Activated CD8-positive, alpha-beta memory T cell treated with anti-CD3 and anti-CD28 coated beads, Interleukin-2, amount 10 ng/mL, durations not matched to agents 7 days and 5 days (primary cell): ENCODE measurements at regions not wholly inside any gene's neighbourhood (a gene's known extent, or its start where the extent isn't known, plus 50 kb on each side); places are given as distances from the start of the nearest gene placed in this dataset.
"Not testable (repeated sequence)": the region's sequence is repeated elsewhere in the genome, so short reads cannot be mapped to it uniquely, and the experiment has no call there.

Experiments
- ATAC-seq: fragments of 150-1000 bp; cut with Tn5 transposase; one replicate; pipeline ENCODE4 v1.10.0; 2021; ENCODE audit warnings: moderate library complexity
- CTCF ChIA-PET: fragments of 350-600 bp; sonication (Branson Sonifier 250); formaldehyde crosslinking; loops from one replicate; lab custom pipeline; 2021; ENCODE audit warnings: antibody characterized with exemption; lab: Charles Lee
- DNase-seq: peaks from one replicate; pipeline ENCODE4 v3.0.0-alpha.2; 2020
- H3K27ac Mint-ChIP-seq: one replicate; pipeline ENCODE4 v1.8.0; 2021; ENCODE audit warnings: mild to moderate bottlenecking, mixed read lengths
- H3K27me3 Mint-ChIP-seq: one replicate; pipeline ENCODE4 v1.8.0; 2021; ENCODE audit warnings: mixed read lengths
- H3K36me3 Mint-ChIP-seq: one replicate; pipeline ENCODE4 v1.8.0; 2021; ENCODE audit warnings: mild to moderate bottlenecking, mixed read lengths
- H3K4me1 Mint-ChIP-seq: one replicate; pipeline ENCODE4 v1.8.0; 2021; ENCODE audit warnings: mixed read lengths
- H3K4me3 Mint-ChIP-seq: one replicate; pipeline ENCODE4 v1.8.0; 2021; ENCODE audit warnings: mild to moderate bottlenecking, moderate library complexity, mixed read lengths
- H3K9me3 Mint-ChIP-seq: one replicate; pipeline ENCODE4 v1.8.0; 2022; ENCODE audit warnings: low read depth, mixed read lengths

DNA sequence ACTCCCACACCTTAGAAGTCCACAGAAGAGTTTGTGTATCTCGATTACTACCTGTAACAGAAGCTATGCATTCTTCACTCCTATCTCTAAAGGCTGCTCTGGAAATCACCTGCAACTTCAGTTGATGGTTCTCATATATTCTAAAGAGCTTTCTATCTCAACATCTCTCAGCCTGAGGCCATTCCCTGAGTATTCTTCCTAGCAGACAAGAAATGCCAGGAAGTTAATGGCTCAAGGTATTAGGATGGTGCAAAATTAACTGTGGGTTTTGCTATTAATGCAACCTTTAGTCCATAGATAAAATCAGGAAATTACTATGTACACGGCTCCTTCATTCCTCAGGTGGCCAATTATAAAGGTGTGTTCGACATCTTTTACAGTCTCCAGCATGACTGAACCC, 290.1 kb downstream of the ZNF716 start:
- ATAC-seq, H3K9me3 Mint-ChIP-seq, H3K27me3 Mint-ChIP-seq, CTCF ChIA-PET, H3K27ac Mint-ChIP-seq, DNase-seq, H3K4me3 Mint-ChIP-seq, H3K36me3 Mint-ChIP-seq, H3K4me1 Mint-ChIP-seq: not testable (repeated sequence)

DNA sequence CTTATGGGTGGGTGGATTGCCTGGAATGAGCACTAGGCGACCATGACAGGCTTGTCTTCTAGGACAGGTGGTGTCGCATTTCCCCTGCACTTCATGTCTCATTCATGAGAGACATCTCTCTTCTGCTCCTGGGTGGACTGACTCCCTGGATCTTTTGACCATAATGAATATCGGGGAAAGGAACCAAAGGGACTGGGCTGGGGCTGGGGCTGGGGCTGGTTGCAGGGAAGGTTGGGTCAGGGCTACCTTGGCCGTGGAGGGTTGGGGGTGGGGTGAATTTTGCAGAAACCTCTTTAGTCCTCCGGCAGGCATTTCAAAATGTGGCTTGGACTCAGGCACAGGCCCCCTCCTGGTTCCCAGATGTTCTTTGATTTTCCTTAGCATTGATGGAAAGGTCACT, 319.2 kb downstream of the ZNF716 start:
- peaks cover 22% of the 10 kb centered on the region for H3K9me3 Mint-ChIP-seq
- no peak overlapping the region for H3K4me3 Mint-ChIP-seq
- H3K4me1 Mint-ChIP-seq: no peaks in the 10 kb centered on the region
- peaks cover 3% of the 10 kb centered on the region for H3K36me3 Mint-ChIP-seq
- H3K27me3 Mint-ChIP-seq: no peaks in the 10 kb centered on the region
- CTCF ChIA-PET: no interaction called here
- DNase-seq: no peak
- H3K27ac Mint-ChIP-seq: no peak overlapping the region
- ATAC-seq: no peak

DNA sequence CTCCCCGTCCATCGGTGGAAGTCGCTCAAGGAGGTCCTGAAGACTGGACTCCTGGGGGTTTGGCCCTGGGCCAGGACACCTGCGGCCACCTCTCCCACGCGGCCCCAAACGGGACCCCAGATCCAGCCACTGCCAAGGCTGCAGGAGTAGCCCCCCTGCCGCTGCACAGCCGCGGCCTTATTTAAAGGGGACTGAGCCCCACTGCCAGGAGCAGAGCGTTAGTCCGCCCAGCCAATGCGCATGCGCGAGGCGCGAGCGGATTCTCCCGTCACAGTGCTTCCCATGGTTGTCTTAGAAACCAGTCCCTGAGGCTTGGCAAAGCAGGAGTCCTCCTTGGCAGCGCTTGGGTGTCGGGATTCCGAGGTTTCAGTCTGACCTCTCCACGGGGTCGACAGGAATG, 320.0 kb downstream of the ZNF716 start:
- ATAC-seq (no peak), DNase-seq (no peak)
- CTCF ChIA-PET: no interaction called here
- H3K27ac Mint-ChIP-seq: no peak overlapping the region
- H3K27me3 Mint-ChIP-seq: no peaks in the 10 kb centered on the region
- peaks cover 22% of the 10 kb centered on the region for H3K9me3 Mint-ChIP-seq
- H3K4me3 Mint-ChIP-seq: no peak overlapping the region
- H3K4me1 Mint-ChIP-seq: no peaks in the 10 kb centered on the region
- peaks cover 3% of the 10 kb centered on the region for H3K36me3 Mint-ChIP-seq

DNA sequence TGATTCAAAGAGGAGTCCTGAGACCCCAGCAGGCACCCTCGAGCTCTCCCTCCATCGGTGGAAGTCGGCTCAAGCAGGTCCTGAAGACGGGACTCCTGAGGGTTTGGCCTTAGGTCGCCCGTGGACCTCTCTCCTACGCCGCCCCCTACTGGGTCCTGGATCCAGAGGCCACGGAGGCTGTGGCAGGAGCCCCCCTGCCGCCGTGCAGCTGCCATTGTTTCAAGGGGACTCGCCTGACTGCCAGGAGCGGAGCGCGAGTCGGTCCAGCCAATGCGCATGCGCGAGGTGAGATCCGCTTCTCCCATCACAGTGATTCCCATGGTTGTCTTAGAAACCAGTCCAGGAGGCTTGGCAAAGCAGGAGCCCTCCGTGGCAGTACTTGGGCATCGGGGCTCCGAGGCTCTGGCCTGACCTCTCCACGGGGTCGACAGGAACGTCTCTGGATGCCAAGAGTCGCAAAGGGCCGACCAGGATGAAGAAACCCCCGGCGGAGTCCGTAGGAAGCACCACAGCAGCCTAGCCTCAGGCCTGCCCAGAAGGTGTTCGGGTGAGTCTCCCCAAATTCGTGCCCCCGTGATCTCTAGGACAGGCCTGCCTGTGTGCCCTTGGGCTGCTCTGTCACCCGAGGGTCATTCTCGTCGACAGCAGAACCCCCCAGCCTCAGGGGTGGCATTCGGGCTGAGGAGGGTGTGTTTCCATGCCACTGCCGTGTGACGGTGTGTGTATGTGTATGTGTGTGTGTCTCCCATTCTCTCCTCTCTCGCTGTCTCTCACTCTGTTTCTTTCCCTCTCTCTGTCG, 322.3 kb downstream of the ZNF716 start:
- H3K36me3 Mint-ChIP-seq: peaks cover 3% of the 10 kb centered on the region
- H3K4me3 Mint-ChIP-seq: no peak overlapping the region
- H3K27ac Mint-ChIP-seq: no peak overlapping the region
- no peaks in the 10 kb centered on the region for H3K4me1 Mint-ChIP-seq
- H3K27me3 Mint-ChIP-seq: no peaks in the 10 kb centered on the region
- H3K9me3 Mint-ChIP-seq: peaks cover 27% of the 10 kb centered on the region
- DNase-seq: no peak
- CTCF ChIA-PET: no interaction called here
- ATAC-seq: no peak

DNA sequence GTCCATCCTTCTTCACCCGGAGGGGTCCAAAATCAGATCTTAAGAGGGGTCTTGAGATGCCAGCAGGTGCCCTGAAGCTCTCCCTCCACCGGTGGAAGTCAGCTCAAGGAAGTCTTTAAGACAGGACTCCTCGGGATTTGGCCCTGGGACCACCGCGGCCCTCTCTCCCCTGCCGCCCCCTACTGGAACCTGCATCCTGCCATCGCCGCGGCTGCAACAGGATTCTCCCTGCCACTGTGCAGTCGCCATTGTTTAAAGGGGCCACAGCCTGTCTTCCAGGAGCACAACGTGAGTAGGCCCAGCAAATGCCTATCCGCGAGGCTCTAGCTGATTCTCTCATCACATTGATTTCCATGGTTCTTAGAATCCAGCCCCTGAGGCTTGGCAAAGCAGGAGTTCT, 324.3 kb downstream of the ZNF716 start:
- Mint-ChIP-seq H3K36me3 (peaks cover 3% of the 10 kb centered on the region), H3K27ac (no peak overlapping the region)
- CTCF ChIA-PET: no interaction called here

DNA sequence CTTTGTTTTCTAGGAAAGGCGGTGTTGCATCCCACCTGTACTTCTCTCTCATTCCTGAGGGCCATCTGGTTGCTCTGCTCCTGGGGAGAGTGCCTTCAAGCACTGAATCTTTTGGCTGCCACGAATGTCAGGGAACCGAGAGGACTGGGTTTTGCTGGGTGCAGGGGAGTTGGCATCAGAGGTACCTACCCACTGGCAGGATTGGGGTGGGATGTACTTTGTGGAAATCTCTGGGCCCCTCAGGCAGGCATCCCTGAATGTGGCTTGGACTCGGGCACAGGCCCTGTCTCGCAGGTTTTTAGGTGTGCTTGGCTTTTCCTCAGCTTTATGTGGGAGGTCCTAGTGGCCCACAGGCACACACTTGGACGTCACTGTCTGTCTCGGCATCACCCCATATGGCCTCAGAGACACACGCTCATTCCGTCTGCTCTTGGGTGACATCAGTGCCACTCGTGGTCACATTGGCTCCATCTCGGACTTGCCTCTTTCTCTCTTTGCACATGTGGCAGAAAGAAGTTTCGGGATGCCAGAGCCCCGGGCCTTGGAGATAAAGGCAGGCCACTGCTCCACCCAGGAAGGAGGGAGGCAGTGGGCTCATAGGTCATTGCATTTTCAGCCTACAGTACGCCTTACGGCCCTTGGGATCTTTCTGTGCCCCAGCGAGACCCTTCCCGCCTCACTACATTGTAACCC, 325.6 kb downstream of the ZNF716 start:
- Mint-ChIP-seq H3K27ac (no peak overlapping the region), H3K9me3 (peaks cover 31% of the 10 kb centered on the region), H3K4me3 (no peak overlapping the region), H3K27me3 (no peaks in the 10 kb centered on the region), H3K4me1 (no peaks in the 10 kb centered on the region), H3K36me3 (peaks cover 2% of the 10 kb centered on the region)
- ATAC-seq (no peak), DNase-seq (no peak)
- CTCF ChIA-PET: no interaction called here

More for the DNA sequence above, 324.3 kb downstream of the ZNF716 start:
- peaks cover 29% of the 10 kb centered on the region for H3K9me3 Mint-ChIP-seq
- DNase-seq (no peak), ATAC-seq (no peak)
- no peaks in the 10 kb centered on the region for H3K27me3 Mint-ChIP-seq
- H3K4me1 Mint-ChIP-seq: no peaks in the 10 kb centered on the region
- H3K4me3 Mint-ChIP-seq: no peak overlapping the region

DNA sequence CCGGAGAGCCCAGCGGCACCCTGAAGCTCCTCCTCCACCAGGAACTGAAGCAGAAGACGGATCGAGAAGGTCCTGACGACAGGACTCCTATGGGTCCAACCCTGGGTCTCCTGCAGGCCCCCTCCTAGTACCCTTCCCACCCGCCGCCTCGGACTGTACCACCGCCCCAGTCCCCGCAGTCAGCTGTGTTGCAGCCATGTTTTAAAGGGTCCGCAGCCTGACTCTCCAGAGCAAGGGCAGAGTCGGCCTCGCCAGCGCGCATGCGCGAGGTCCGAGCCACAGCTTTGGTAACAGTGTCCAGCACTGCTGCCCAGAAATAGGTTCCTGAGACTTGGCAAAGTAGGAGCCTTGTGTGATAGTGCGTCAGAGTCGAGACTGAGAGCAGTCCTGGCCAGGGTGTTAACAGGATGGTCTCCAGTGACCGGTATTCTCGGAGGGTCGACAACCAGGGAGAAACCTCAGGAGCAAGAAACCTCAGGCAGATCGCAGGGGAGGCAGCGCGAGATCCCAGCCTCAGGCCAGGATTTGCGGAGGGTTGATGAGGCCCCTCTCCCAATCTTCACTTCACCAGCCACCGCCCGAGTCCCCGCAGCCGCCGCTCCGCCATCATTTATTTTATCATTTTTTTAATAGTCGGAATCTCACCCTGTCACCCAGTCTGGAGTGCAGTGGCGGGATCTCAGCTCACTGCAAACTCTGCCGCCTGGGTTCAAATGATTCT, 326.3 kb downstream of the ZNF716 start:
- CTCF ChIA-PET, DNase-seq, ATAC-seq, H3K4me1 Mint-ChIP-seq, H3K27ac Mint-ChIP-seq, H3K36me3 Mint-ChIP-seq, H3K27me3 Mint-ChIP-seq, H3K4me3 Mint-ChIP-seq: not testable (repeated sequence)
- peaks cover 26% of the 10 kb centered on the region for H3K9me3 Mint-ChIP-seq

DNA sequence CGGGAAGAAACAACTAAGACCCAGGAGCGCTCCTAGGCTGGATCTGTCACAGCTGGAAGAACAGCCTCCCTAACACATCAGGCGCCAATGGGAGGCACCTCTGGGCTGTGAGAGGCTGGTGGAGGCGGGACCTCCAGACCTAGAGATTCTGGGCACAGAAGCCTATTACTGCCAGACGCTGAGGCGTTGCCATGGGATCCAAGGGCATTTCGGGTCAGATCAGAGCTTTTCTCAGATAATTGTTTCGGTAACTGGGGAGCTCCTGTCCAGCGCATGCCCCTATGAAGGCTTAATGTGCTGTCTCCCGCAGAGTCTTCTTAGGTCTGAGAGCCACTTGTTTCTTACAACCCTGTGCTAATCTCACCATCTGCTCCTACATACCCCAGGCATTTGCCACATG, 339.2 kb downstream of the ZNF716 start:
- CTCF ChIA-PET: no interaction called here
- no peak for DNase-seq
- H3K4me3 Mint-ChIP-seq: no peak overlapping the region

DNA sequence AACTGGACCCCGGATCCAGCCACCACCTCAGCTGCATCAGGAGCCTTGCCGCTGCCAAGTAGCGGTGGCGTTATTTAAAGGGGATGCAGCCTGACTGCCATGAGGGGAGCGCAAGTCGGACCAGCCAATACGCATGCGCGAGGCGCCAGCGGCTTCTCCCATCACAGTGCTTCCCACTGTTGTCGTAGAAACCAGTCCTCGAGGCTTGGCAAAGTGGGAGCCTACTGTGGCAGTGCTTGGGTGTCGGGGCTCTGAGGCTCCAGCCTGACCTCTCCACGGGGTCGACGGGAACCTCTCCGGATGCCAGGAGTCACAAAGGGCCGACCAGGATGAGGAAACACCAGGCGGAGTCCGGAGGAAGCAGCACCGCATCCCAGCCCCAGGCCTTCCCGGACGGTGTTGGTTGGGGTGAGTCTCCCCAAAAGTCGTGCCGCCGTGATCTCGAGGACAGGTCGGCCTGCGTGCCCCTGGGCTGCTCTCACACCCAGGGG, 369.6 kb downstream of the ZNF716 start:
- DNase-seq (no peak), ATAC-seq (no peak)
- Mint-ChIP-seq H3K4me3 (no peak overlapping the region), H3K9me3 (peaks cover 17% of the 10 kb centered on the region), H3K36me3 (peaks cover 4% of the 10 kb centered on the region), H3K4me1 (no peaks in the 10 kb centered on the region), H3K27ac (no peak overlapping the region), H3K27me3 (no peaks in the 10 kb centered on the region)
- CTCF ChIA-PET: no interaction called here

More for the DNA sequence above, 339.2 kb downstream of the ZNF716 start:
- Mint-ChIP-seq H3K27me3 (no peaks in the 10 kb centered on the region), H3K36me3 (no peaks in the 10 kb centered on the region), H3K27ac (no peak overlapping the region), H3K9me3 (peaks cover 4% of the 10 kb centered on the region), H3K4me1 (no peaks in the 10 kb centered on the region)
- ATAC-seq: no peak

DNA sequence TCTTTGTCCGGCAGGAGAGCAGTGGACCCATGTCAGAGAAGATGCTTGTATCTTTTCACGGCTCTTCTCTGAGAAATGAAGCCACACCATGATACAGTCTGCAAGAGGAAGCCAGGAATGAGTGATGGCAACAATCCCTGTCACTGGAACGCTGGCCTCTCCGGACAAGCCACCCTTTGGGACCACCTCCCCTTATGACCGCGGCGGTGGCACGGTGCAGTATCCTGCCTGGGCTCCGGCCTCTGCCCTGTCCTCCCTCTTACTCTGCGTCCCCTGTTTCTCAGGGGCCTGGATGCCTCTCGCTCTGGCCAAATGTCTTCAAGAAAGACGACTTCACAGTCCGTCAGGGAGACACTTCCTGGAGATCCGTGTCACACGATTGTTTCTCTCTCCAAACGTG, 370.5 kb downstream of the ZNF716 start:
- no peak for DNase-seq
- ATAC-seq: no peak
- Mint-ChIP-seq H3K27me3 (no peaks in the 10 kb centered on the region), H3K27ac (no peak overlapping the region), H3K4me1 (no peaks in the 10 kb centered on the region), H3K36me3 (peaks cover 4% of the 10 kb centered on the region), H3K4me3 (no peak overlapping the region), H3K9me3 (peaks cover 17% of the 10 kb centered on the region)
- CTCF ChIA-PET: no interaction called here

DNA sequence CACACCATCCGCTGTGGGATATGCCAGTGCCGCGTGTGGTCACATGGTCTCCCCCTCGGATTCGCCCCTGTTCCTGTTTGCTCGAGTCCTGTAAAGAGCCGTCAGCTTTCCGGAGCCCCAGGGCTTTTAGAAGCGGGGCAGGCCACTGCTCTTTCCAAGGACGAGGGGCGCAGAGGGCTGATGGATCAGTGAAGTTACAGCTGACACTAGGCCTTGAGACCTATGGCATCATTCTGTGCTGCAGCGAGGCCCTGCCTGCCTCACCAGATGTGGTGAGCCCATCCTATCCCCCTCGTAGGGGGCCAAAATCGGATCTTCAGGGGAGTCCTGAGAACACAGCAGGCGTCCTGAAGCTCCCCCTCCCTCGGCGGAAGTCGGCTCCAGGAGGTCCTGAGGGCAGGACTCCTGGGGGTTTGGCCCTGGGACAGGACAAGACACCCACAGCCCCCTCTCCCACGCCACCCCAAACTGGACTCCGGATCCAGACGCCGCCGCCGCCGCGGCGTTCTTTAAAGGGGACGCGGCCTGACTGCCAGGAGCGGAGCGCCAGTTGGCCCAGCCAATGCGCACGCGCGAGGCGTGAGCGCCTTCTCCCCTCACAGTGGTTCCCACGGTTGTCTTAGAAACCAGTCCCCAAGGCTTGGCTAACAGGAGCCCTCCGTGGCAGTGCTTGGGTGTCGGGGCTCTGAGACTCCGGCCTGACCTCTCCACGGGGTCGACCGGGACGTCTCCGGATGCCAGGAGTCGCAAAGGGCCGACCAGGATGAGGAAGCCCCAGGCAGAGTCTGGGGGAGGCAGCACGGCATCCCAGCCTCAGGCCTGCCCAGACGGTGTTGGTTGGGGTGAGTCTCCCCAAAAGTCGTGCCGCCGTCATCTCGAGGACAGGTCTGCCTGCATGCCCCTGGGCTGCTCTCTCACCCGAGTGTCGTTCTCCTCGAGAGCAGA, 371.7 kb downstream of the ZNF716 start:
- Mint-ChIP-seq H3K27ac (no peak overlapping the region), H3K27me3 (no peaks in the 10 kb centered on the region), H3K4me3 (no peak overlapping the region), H3K9me3 (peaks cover 17% of the 10 kb centered on the region), H3K36me3 (peaks cover 4% of the 10 kb centered on the region), H3K4me1 (no peaks in the 10 kb centered on the region)
- DNase-seq: no peak
- CTCF ChIA-PET: no interaction called here
- ATAC-seq: no peak

DNA sequence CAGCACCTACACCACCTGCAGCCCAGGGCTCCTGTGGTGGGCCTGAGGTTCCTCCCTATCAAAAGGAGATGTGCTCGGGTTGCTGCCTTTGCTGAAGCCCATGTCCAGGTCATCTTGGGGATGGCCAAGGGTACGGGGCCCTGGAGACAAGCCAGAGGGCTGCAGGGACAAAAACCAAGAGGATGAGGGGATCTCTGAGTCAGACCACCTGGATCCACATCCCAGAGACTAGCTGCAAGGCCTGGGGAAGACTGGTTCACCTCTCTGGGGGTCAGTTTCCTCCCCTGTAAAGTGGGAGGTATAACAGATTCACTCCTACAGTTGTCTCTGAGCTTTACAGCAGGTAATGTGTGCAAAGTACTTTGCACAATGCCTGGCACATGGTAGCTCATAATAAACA, 376.6 kb downstream of the ZNF716 start:
- ATAC-seq, H3K27ac Mint-ChIP-seq, H3K4me3 Mint-ChIP-seq, CTCF ChIA-PET, H3K36me3 Mint-ChIP-seq, H3K27me3 Mint-ChIP-seq, DNase-seq, H3K4me1 Mint-ChIP-seq: not testable (repeated sequence)
- H3K9me3 Mint-ChIP-seq: peaks cover 13% of the 10 kb centered on the region

DNA sequence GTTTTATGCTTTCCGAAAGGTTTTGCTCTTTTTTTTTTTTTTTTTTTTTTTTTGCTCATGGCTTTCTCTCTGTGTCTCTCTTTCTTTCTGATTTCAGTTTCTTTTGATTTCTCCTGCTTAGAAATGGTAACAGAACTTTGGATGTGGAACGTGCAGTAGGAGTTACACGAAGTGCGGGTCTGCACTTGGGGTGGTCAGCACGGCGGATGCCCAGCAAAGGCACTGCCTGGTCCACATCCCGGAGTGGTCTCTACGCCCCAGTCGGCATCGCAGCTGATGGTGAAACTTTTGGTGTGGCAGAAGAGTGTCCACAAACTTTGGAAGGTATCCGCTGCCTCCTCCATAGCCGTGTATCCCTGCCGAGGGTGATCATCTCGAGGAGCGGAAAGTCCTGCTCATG, 385.2 kb downstream of the ZNF716 start:
- H3K27me3 Mint-ChIP-seq, H3K36me3 Mint-ChIP-seq, DNase-seq, H3K4me1 Mint-ChIP-seq, ATAC-seq, H3K9me3 Mint-ChIP-seq, CTCF ChIA-PET, H3K27ac Mint-ChIP-seq, H3K4me3 Mint-ChIP-seq: not testable (repeated sequence)
